ENCODE measurements at regions not wholly inside any gene's neighbourhood (a gene's known extent, or its start where the extent isn't known, plus 50 kb on each side); places are given as distances from the start of the nearest gene placed in this dataset.
"Not testable (repeated sequence)": the region's sequence is repeated elsewhere in the genome, so short reads cannot be mapped to it uniquely, and the experiment has no call there.

- FAIRE-seq (no peak), DNase-seq (ENCODE audit: insufficient read length, low spot score) (no peak)
Observed at GRCh38 chr12:87597114-87597513, 432.1 kb downstream of the C12orf50 start.

- FAIRE-seq, result no peak
- DNase-seq (ENCODE audit: insufficient read length, low spot score), result no peak
Observed at GRCh38 chr12:87596636-87597035, 432.6 kb downstream of the C12orf50 start.

DNA sequence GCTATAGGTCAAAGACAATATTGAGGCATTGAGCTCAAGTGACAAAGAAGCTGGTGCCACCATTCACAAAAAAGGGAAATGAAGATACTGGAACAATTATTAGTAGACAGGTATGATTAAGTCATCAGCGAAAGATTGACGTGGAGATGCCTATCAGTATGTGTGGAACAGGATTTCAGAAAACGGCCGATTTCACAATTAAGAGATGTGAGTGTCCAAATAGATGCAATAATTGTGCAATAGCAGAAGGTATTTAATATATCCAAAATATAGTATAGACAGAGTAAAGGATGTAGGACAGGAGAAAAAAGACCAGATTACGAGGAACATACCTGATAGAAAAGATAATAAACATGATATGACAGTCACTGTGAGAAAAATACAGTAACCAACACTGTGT lies 433.1 kb downstream of the C12orf50 start:
- DNase-seq (ENCODE audit: insufficient read length, low spot score) (no peak), FAIRE-seq (no peak)

DNA sequence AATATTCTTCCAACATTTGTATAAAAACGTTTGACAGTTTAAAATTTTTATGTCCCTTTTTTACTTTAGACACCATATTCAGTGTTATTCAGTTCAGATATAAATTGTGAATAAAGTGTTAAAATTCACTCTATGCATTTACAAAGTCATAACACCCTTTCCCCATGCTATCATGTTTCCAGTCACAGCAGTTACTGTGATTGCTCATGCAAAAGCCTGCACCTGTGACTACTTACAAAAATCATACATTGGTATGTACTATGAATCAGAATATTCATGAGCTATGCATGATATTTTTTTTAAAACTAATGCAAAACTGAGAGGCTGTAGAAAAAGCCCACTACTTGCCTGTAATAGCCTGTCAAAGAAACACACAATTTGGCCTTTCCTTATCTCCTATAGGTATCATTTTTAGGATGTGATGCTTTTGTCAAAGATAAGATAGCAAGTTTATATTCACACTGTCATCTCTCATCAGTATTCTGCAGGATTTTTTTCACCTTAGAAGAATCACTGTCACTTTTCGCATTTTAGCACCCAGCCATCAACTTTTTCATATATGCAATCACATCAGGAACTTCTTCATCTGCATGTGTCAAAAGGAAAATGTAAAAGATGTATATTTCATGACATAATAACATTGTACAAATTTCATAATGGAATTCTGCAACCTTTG lies 443.2 kb downstream of the C12orf50 start:
- FAIRE-seq (no peak), DNase-seq (ENCODE audit: insufficient read length, low spot score) (no peak)

- FAIRE-seq; DNase-seq (ENCODE audit: insufficient read length, low spot score): not testable (repeated sequence)
Observed at GRCh38 chr12:87579091-87579490, 450.1 kb downstream of the C12orf50 start.

DNA sequence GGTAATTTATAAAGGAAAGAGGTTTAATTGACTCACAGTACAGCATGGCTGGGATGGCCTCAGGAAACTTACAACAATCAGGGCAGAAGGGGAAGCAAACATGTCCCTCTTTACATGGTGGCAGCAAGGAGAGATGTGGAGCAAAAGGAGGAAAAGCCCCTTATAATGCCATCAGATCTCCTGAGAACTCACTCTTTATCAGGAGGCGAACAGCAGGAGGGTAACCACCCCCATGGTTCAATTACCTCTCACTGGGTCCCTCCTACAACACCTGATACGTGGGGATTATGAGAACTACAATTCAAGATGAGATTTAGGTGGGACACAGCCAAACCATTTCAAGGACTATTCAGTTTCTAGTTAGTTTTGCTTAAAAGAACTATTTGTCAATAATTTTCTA lies 453.3 kb downstream of the C12orf50 start:
- no peak for FAIRE-seq
- DNase-seq (ENCODE audit: insufficient read length, low spot score), result no peak

DNA sequence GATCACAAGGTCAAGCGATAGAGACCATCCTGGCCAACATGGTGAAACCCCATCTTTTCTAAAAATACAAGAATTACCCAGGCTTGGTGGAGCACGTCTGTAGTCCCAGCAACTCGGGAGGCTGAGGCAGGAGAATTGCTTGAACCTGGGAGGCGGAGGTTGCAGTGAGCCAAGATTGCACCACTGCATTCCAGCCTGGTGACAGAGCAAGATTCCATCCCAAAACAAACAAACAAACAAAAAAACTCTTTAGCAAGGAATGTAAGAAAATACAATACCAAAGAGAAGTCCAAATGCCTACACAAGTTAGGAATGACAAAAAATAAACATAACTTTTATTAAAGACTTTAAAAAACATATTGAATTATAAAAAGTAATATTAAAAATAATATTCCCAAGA lies 462.3 kb downstream of the C12orf50 start:
- not testable (repeated sequence) for FAIRE-seq; DNase-seq (ENCODE audit: insufficient read length, low spot score)

- FAIRE-seq, result no peak
- DNase-seq (ENCODE audit: insufficient read length, low spot score), result no peak
Observed at GRCh38 chr12:87556985-87557384, 472.2 kb downstream of the C12orf50 start.

GRCh38 chr12:87531213-87531612 lies 498.0 kb downstream of the C12orf50 start:
- not testable (repeated sequence) for DNase-seq (ENCODE audit: insufficient read length, low spot score); FAIRE-seq

DNA sequence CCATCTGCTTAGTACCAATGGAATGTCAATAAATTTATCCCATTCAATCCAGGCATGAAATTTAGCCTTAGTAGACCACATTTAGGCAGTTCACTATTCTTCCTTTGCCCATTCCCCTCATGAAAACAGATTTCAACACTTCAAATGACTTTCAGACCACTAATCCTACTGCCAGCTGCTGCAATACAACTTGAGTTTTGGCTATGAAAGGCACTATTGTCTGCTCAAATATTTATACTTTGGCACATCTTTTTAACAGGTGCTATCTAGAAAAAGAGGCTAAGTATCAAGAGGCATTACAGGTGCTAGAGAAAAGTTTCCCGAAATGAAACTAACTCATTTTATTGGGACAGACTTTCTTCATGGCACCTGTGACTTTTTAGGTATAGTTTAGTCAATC lies 499.8 kb downstream of the C12orf50 start:
- no peak for DNase-seq (ENCODE audit: insufficient read length, low spot score)
- no peak for FAIRE-seq

GRCh38 chr12:87520968-87521367 lies 508.2 kb downstream of the C12orf50 start:
- DNase-seq (ENCODE audit: insufficient read length, low spot score), result no peak
- no peak for FAIRE-seq

DNA sequence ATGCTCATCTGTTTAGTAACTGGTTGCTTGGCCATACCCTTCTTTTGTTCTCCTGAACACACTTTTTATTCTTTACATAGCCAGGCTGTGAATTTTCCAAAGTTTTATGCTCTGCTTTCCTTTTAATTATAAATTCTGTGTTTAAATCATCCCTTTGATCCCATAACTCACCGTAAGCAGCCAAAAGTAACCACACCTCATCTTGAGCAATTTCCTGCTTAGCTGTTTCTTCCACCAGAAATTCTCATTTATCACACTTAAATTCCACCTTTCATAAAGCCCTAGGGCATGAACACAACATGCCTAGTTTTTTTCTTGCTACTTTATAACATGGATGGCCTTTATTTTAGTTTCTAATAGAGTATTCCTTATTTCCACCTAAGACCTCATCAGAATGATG lies 510.7 kb downstream of the C12orf50 start:
- FAIRE-seq, result no peak
- DNase-seq (ENCODE audit: insufficient read length, low spot score), result no peak

DNA sequence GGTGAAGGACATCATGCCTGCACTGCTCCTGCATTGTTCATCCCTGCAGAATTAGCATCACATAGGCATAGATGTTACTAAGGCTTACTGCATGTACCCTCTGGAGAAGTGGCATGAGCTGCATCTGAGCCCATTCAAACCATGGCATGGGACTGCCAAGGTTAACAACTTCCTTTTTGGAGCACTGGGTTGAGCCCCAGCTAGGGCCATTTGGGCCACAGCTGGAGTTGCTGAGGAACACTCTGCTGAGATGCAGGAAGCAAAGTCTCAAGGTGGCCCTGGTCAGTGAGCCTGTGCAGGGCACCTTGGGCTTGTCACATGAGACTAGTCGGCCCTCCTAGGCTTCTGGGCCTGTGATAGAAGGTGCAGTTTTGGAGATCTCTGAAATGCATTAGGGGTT lies 511.2 kb downstream of the C12orf50 start:
- FAIRE-seq (no peak), DNase-seq (ENCODE audit: insufficient read length, low spot score) (no peak)

- no peak for DNase-seq (ENCODE audit: insufficient read length, low spot score)
- FAIRE-seq, result no peak
Observed at GRCh38 chr12:87513536-87514280, 515.5 kb downstream of the C12orf50 start.

DNA sequence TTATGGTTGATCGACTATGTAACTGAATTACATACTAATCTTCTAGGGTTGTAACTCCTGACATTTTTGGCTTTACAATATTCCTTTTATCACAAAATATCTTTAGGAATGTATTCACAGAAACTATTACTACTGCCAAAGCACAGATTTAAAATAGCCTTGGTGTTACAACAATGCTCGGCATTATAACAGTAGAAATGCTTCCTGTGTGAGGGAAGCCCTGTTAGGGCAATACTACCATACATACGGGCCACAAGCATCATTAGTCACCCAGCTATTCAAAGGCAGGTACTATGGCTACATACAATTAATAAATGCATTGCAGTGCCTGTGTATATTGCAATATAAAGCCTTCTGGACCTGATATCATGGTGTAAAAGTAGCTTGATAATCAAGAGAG lies 517.8 kb downstream of the C12orf50 start:
- FAIRE-seq, result no peak
- DNase-seq (ENCODE audit: insufficient read length, low spot score), result no peak

DNA sequence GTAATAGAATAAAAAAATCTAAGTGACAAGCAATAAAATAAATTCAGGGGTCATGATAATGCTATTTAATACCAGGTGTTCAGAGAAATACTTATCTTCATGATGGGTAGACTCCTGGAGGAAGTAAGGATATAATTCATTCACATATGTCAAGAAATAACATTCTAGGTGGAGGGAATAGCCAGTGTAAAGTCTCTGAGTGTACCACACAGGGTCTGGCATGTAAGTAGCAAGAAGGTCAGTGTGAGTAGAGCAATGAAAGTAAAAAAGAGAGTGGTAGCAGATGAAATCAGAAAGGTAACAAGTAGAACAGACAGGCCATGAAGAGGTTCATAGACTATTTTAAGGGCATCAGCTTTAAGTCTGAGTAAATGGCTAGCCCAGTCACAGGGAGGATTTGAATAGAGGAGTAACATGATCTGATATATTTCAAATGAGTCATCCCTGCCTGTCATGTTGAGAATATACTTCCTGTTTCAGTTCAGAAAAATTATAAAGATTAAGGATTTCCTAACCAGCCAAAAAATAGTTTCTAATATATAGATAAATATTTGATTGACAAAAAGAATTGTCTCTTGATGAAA lies 519.9 kb downstream of the C12orf50 start:
- DNase-seq (ENCODE audit: insufficient read length, low spot score), result no peak
- FAIRE-seq, result no peak

DNA sequence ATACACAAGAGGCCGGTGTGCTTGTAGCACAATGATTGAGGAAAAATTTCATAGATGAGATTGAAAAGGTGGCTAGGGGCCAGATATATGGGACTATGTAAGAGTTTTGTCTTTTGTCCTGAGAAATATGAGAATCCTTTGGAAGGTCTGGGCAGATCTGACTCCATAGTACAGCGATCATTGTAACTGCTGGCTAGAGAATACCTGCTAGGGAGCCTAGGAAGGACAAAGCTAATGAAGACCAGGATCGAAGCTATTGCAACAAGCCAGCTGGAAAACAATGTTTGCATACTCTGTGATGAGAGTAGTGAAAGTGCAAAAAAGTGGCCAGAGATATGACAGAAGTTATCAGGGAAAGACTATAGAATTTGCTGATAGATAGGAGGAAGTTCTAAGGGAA lies 537.6 kb downstream of the C12orf50 start:
- no peak for DNase-seq (ENCODE audit: insufficient read length, low spot score)

GRCh38 chr12:87491089-87491488 lies 538.1 kb downstream of the C12orf50 start:
- DNase-seq (ENCODE audit: insufficient read length, low spot score) (no peak), FAIRE-seq (no peak)

More for the DNA sequence above, 537.6 kb downstream of the C12orf50 start:
- FAIRE-seq, result no peak

DNA sequence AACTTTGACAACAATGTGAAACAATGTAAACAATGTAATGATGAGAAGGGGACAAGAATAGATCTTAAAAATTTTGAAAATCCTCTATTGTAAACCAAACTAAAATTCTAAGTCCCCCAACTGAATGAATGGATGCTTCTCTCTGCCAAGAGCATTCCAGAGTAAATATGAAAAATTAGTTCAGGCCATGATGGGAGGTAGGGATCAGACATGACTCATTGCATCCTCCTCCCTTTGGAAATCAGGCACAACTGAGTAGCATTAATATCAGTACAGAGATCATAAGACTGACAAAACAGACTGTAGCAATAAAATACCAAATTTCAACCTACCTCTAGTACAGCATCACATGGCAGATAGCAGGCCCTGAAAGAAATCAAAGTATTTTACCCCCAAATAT lies 559.9 kb downstream of the C12orf50 start:
- FAIRE-seq, result no peak
- no peak for DNase-seq (ENCODE audit: insufficient read length, low spot score)

GRCh38 chr12:87467936-87468335 lies 561.3 kb downstream of the C12orf50 start:
- FAIRE-seq (no peak), DNase-seq (ENCODE audit: insufficient read length, low spot score) (no peak)

DNA sequence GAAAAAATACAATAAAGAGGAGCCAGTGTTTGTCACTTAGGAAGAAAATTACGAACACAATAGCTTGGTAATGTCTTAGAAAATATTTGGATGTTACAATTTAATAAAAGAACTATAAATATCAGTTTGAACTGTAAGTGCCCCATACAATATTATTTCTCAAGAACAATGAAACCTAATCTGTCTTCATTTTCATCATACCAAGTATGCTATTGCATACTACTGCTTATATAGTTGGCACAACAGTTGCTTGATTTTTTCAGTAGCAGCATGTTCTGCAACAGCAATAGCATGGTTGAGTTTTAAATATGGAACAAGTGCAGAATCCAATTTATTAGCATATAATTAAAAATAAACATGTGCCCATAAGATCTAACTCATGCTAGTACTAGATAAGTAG lies 564.6 kb downstream of the C12orf50 start:
- FAIRE-seq, result no peak
- DNase-seq (ENCODE audit: insufficient read length, low spot score), result no peak

DNA sequence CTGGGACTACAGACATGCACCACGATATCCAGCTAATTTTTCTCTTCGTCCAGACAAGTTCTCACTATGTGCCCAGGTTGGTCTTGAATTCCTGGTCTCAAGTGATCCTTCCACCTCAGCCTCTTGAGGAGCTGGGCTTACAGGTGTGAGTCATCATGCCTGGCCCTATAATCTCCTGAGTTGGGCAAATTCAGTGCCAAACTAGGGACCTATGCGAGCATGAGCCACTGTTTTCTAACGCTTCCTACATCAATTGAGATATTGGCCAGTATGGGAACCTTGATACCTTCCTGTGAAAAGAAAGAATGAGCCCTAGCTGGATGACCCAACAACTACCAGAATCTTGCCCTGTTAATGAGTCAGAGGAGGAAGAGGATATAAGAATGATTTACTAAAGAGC lies 585.2 kb downstream of the C12orf50 start:
- no peak for FAIRE-seq
- no peak for DNase-seq (ENCODE audit: insufficient read length, low spot score)

Data from GM19239 (cell line).